OCI-LY3 (cell line): ENCODE measurements at regions not wholly inside any gene's neighbourhood (a gene's known extent, or its start where the extent isn't known, plus 50 kb on each side); places are given as distances from the start of the nearest gene placed in this dataset.

Experiments
- H2AFZ ChIP-seq: fragments of 200-600, 300-600 bp; shearing (Covaris generic); 2 replicates; pipeline ENCODE4 v1.6.0; 2014; ENCODE audit warnings: antibody characterized with exemption, low read depth, low read length
- H3K27ac ChIP-seq: fragments of 200-600, 300-600 bp; sonication (generic); 2 replicates; pipeline ENCODE4 v1.5.1; 2014; ENCODE audit warnings: mild to moderate bottlenecking, low read length, moderate library complexity, mixed read lengths
- H3K27me3 ChIP-seq: fragments of 200-600, 300-600 bp; sonication (generic); 2 replicates; pipeline ENCODE4 v1.6.1; 2014; ENCODE audit warnings: low read depth, low read length, mixed read lengths
- H3K36me3 ChIP-seq: fragments of 200-600, 300-600 bp; sonication (generic); replicated peaks from 2 replicates; pipeline ENCODE3; 2014; ENCODE audit warnings: low read depth, low read length, mixed read lengths
- H3K4me1 ChIP-seq: fragments of 300-600, 200-600 bp; sonication (generic); 2 replicates; pipeline ENCODE4 v1.6.1; 2014; ENCODE audit warnings: low read length, mixed read lengths
- H3K4me2 ChIP-seq: fragments of 200-600, 300-600 bp; sonication (generic); 2 replicates; pipeline ENCODE4 v1.6.1; 2014; ENCODE audit warnings: low read length, mixed read lengths
- H3K4me3 ChIP-seq: fragments of 300-600, 200-600 bp; sonication (generic); 2 replicates; pipeline ENCODE4 v1.5.1; 2014; ENCODE audit warnings: antibody characterized with exemption, mild to moderate bottlenecking, low read length, moderate library complexity
- H3K79me2 ChIP-seq: fragments of 300-600, 200-600 bp; shearing (Covaris generic); 2 replicates; pipeline ENCODE4 v1.6.1; 2014; ENCODE audit warnings: mild to moderate bottlenecking, low read length, mixed read lengths
- H3K9ac ChIP-seq: fragments of 300-600, 200-600 bp; shearing (Covaris generic); 2 replicates; pipeline ENCODE4 v1.6.0; 2014; ENCODE audit warnings: mild to moderate bottlenecking, low read length, moderate library complexity
- H3K9me3 ChIP-seq: fragments of 200-600, 300-600 bp; shearing (Covaris generic); 2 replicates; pipeline ENCODE4 v1.6.1; 2014; ENCODE audit warnings: low read length, mixed read lengths; ENCODE audit not compliant: insufficient read depth
- H4K20me1 ChIP-seq: fragments of 200-600, 300-600 bp; sonication (generic); 2 replicates; pipeline ENCODE4 v1.6.1; 2016; ENCODE audit warnings: low read length, mixed read lengths; ENCODE audit not compliant: insufficient read depth
- CTCF ChIP-seq: fragments of 200-600, 300-600 bp; sonication (generic); IDR thresholded peaks from 2 replicates; pipeline ENCODE4 v1.5.1; 2014; ENCODE audit warnings: antibody characterized with exemption, low read length, low read depth
- EZH2phosphoT487 ChIP-seq: fragments of 200-600 bp; shearing (Covaris generic); IDR thresholded peaks from 2 replicates; pipeline ENCODE4 v1.6.1; 2018; ENCODE audit warnings: antibody characterized with exemption, mixed run types, low read depth

GRCh38 chr15:54839379-54839778 lies 357.4 kb downstream of the RSL24D1 start:
- Histone ChIP-seq H3K36me3 (no peaks in the 10 kb centered on the region), H3K27me3 (peaks cover 35% of the 10 kb centered on the region), H2AFZ (no peak overlapping the region), H3K9ac (no peak overlapping the region), H4K20me1 (no peaks in the 10 kb centered on the region), H3K27ac (no peak overlapping the region), H3K9me3 (no peaks in the 10 kb centered on the region), H3K4me1 (peaks cover 28% of the 10 kb centered on the region), H3K4me3 (no peak overlapping the region), H3K79me2 (no peaks in the 10 kb centered on the region), H3K4me2 (no peak overlapping the region)
- no peak for TF ChIP-seq CTCF
- TF ChIP-seq EZH2phosphoT487 = no peak

- Histone ChIP-seq H4K20me1 (no peaks in the 10 kb centered on the region), H3K4me3 (no peak overlapping the region), H3K4me1 (peaks cover 29% of the 10 kb centered on the region)
These were observed 360.5 kb downstream of the RSL24D1 start for GRCh38 chr15:54836052-54836795.

GRCh38 chr15:54829821-54830220 lies 366.9 kb downstream of the RSL24D1 start:
- Histone ChIP-seq H3K4me2 (no peak overlapping the region), H3K27me3 (no peaks in the 10 kb centered on the region), H3K4me1 (peaks cover 8% of the 10 kb centered on the region), H4K20me1 (no peaks in the 10 kb centered on the region), H3K4me3 (no peak overlapping the region), H3K79me2 (no peaks in the 10 kb centered on the region), H2AFZ (no peak overlapping the region), H3K9me3 (no peaks in the 10 kb centered on the region), H3K36me3 (no peaks in the 10 kb centered on the region), H3K9ac (no peak overlapping the region), H3K27ac (no peak overlapping the region)
- TF ChIP-seq EZH2phosphoT487 (no peak), CTCF (no peak)

More at GRCh38 chr15:54836052-54836795, 360.5 kb downstream of the RSL24D1 start:
- Histone ChIP-seq H3K27me3 (peaks cover 31% of the 10 kb centered on the region), H3K36me3 (no peaks in the 10 kb centered on the region), H3K9ac (no peak overlapping the region), H2AFZ (no peak overlapping the region), H3K79me2 (no peaks in the 10 kb centered on the region), H3K9me3 (no peaks in the 10 kb centered on the region), H3K4me2 (peak overlapping the region; percentile 19; the same call in 1 of the 2 replicates), H3K27ac (no peak overlapping the region)
- TF ChIP-seq CTCF = no peak
- TF ChIP-seq EZH2phosphoT487 = no peak

DNA sequence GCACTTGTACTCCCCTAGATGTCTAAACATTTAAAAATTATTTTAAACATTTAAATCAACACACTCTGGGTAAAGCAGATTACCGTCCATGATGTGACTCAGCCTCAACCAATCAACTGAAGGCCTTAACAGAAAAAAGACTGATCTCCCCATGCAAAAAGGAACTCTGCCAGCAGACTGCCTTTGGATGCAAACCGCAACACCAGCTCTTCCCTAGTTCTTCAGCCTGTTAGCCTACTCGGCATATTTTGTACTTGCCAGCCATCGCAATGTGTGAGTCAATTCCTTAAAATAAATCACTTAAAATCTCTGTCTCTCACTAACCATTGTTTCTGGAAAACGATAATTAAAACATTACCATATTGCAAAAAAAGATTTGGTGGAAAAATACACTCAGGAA lies 375.9 kb downstream of the RSL24D1 start:
- Histone ChIP-seq H3K9me3 (no peaks in the 10 kb centered on the region), H3K79me2 (no peaks in the 10 kb centered on the region), H3K27me3 (no peaks in the 10 kb centered on the region), H3K4me1 (no peaks in the 10 kb centered on the region), H3K9ac (no peak overlapping the region), H2AFZ (no peak overlapping the region), H4K20me1 (no peaks in the 10 kb centered on the region), H3K36me3 (no peaks in the 10 kb centered on the region), H3K4me3 (no peak overlapping the region), H3K27ac (no peak overlapping the region), H3K4me2 (no peak overlapping the region)
- TF ChIP-seq EZH2phosphoT487 (no peak), CTCF (no peak)
